Liver (tissue), 3 donors: ENCODE measurements at regions not wholly inside any gene's neighbourhood (a gene's known extent, or its start where the extent isn't known, plus 50 kb on each side); places are given as distances from the start of the nearest gene placed in this dataset.

Experiments used
- FOXA2 ChIP-seq: IDR thresholded peaks from 2 replicates; pipeline ENCODE4 v1.6.1; 2016; ENCODE audit warnings: antibody characterized with exemption
- GABPA ChIP-seq, 2 donors: IDR thresholded peaks in 1 of 2; conservative IDR thresholded peaks in 1 of 2; 2 replicates each; pipeline ENCODE4 v1.6.1; 2016; ENCODE audit warnings: antibody characterized with exemption in 2 of 2, mild to moderate bottlenecking in 1 of 2, moderate library complexity in 1 of 2
- HNF4A ChIP-seq, 2 donors: conservative IDR thresholded peaks; 2 replicates each; pipeline ENCODE4 v1.6.1; 2016; ENCODE audit warnings: antibody characterized with exemption in 2 of 2, mild to moderate bottlenecking in 2 of 2
- HNF4G ChIP-seq: IDR thresholded peaks from 2 replicates; pipeline ENCODE4 v1.6.1; 2016; ENCODE audit warnings: antibody characterized with exemption
- JUND ChIP-seq, 2 donors: IDR thresholded peaks; 2 replicates each; pipeline ENCODE4 v1.6.1; 2016; ENCODE audit warnings: antibody characterized with exemption in 2 of 2
- NR2F2 ChIP-seq: IDR thresholded peaks from 2 replicates; pipeline ENCODE4 v1.6.1; 2016; ENCODE audit warnings: antibody characterized with exemption
- RAD21 ChIP-seq, 2 donors: IDR thresholded peaks; 2 replicates each; pipeline ENCODE4 v1.6.1; 2016; ENCODE audit warnings: antibody characterized with exemption in 2 of 2, mild to moderate bottlenecking in 2 of 2
- RXRA ChIP-seq, 2 donors: IDR thresholded peaks; 2 replicates each; pipeline ENCODE4 v1.6.1; 2017 to 2018; ENCODE audit warnings: antibody characterized with exemption in 2 of 2, mild to moderate bottlenecking in 1 of 2
- TAF1 ChIP-seq: conservative IDR thresholded peaks from 2 replicates; pipeline ENCODE4 v1.6.1; 2016; ENCODE audit warnings: antibody characterized with exemption, mild to moderate bottlenecking
- YY1 ChIP-seq: IDR thresholded peaks from 2 replicates; pipeline ENCODE4 v1.6.1; 2016; ENCODE audit warnings: antibody characterized with exemption, mild to moderate bottlenecking
- TF ChIP-seq, protein P1 (sequence below): fragments of 150-350 bp; IDR thresholded peaks from 2 replicates; pipeline ENCODE4 v1.5.1; 2017; ENCODE audit warnings: improper control_type of control experiment, low read depth, low read length; ENCODE audit not compliant: missing input control
- TF ChIP-seq, protein P2 (sequence below): IDR thresholded peaks from 2 replicates; pipeline ENCODE4 v1.6.1; 2016; ENCODE audit warnings: antibody characterized with exemption
- TF ChIP-seq, protein P3 (sequence below): IDR thresholded peaks from 2 replicates; pipeline ENCODE4 v1.6.1; 2016; ENCODE audit warnings: antibody characterized with exemption
- TF ChIP-seq, protein P4 (sequence below): IDR thresholded peaks from 2 replicates; pipeline ENCODE4 v1.6.1; 2016; ENCODE audit warnings: antibody characterized with exemption, mild to moderate bottlenecking
- donor health status: healthy.
- donor health status: healthy.

DNA sequence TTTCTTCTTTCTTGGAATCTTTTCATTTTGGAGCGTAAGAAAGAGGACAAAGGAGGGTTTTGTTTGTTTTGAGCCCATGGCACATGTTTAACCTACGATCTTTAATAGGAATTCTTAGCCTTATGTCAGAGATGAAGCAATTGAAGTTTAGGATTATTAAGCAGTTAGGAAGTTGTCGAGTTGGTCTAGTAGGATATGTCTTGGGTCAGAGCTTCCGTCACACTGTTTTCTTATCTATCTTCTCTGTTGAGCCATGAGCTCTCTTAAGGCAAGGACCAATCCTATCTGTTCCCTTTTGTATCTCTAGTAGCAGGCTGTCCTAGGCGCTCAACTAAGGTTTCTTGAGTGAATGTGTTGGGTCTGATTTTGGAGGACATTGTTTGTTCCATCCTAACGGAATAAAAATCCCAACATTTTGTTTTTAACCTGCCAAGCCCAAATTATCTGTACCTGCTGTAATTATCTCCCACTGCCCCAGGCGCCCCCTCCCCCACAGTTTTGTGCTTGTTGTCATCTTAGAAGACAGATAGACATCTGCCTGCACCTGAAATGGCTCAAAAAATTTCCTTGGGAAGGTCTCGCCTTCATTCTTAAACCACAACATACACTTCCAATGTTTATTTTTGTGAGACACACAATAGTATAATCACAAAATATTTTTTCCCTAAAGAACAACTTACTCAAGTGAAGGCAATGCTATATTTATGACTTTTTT is 95.3 kb upstream of the GADD45A start:
- TF ChIP-seq, protein P1, sequence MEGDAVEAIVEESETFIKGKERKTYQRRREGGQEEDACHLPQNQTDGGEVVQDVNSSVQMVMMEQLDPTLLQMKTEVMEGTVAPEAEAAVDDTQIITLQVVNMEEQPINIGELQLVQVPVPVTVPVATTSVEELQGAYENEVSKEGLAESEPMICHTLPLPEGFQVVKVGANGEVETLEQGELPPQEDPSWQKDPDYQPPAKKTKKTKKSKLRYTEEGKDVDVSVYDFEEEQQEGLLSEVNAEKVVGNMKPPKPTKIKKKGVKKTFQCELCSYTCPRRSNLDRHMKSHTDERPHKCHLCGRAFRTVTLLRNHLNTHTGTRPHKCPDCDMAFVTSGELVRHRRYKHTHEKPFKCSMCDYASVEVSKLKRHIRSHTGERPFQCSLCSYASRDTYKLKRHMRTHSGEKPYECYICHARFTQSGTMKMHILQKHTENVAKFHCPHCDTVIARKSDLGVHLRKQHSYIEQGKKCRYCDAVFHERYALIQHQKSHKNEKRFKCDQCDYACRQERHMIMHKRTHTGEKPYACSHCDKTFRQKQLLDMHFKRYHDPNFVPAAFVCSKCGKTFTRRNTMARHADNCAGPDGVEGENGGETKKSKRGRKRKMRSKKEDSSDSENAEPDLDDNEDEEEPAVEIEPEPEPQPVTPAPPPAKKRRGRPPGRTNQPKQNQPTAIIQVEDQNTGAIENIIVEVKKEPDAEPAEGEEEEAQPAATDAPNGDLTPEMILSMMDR, result no peak
- TF ChIP-seq FOXA2, result no peak
- no peak for TF ChIP-seq GABPA (IDR thresholded peaks at IDR 0.05 in 1 of 2, conservative IDR thresholded peaks at IDR 0.05 in 1 of 2)
- no peak for TF ChIP-seq HNF4G
- no peak for TF ChIP-seq RAD21 (IDR thresholded peaks at IDR 0.05)
- TF ChIP-seq, protein P2, sequence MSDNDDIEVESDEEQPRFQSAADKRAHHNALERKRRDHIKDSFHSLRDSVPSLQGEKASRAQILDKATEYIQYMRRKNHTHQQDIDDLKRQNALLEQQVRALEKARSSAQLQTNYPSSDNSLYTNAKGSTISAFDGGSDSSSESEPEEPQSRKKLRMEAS, result no peak
- TF ChIP-seq, protein P3, sequence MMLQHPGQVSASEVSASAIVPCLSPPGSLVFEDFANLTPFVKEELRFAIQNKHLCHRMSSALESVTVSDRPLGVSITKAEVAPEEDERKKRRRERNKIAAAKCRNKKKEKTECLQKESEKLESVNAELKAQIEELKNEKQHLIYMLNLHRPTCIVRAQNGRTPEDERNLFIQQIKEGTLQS, result no peak
- no peak for TF ChIP-seq HNF4A (conservative IDR thresholded peaks at IDR 0.05)
- no peak for TF ChIP-seq NR2F2
- TF ChIP-seq JUND (IDR thresholded peaks at IDR 0.05), result no peak
- no peak for TF ChIP-seq TAF1
- TF ChIP-seq YY1, result no peak
- TF ChIP-seq RXRA (IDR thresholded peaks at IDR 0.05), result no peak
- TF ChIP-seq, protein P4, sequence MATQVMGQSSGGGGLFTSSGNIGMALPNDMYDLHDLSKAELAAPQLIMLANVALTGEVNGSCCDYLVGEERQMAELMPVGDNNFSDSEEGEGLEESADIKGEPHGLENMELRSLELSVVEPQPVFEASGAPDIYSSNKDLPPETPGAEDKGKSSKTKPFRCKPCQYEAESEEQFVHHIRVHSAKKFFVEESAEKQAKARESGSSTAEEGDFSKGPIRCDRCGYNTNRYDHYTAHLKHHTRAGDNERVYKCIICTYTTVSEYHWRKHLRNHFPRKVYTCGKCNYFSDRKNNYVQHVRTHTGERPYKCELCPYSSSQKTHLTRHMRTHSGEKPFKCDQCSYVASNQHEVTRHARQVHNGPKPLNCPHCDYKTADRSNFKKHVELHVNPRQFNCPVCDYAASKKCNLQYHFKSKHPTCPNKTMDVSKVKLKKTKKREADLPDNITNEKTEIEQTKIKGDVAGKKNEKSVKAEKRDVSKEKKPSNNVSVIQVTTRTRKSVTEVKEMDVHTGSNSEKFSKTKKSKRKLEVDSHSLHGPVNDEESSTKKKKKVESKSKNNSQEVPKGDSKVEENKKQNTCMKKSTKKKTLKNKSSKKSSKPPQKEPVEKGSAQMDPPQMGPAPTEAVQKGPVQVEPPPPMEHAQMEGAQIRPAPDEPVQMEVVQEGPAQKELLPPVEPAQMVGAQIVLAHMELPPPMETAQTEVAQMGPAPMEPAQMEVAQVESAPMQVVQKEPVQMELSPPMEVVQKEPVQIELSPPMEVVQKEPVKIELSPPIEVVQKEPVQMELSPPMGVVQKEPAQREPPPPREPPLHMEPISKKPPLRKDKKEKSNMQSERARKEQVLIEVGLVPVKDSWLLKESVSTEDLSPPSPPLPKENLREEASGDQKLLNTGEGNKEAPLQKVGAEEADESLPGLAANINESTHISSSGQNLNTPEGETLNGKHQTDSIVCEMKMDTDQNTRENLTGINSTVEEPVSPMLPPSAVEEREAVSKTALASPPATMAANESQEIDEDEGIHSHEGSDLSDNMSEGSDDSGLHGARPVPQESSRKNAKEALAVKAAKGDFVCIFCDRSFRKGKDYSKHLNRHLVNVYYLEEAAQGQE, result no peak
